ENCODE measurements at regions not wholly inside any gene's neighbourhood (a gene's known extent, or its start where the extent isn't known, plus 50 kb on each side); places are given as distances from the start of the nearest gene placed in this dataset.

DNA sequence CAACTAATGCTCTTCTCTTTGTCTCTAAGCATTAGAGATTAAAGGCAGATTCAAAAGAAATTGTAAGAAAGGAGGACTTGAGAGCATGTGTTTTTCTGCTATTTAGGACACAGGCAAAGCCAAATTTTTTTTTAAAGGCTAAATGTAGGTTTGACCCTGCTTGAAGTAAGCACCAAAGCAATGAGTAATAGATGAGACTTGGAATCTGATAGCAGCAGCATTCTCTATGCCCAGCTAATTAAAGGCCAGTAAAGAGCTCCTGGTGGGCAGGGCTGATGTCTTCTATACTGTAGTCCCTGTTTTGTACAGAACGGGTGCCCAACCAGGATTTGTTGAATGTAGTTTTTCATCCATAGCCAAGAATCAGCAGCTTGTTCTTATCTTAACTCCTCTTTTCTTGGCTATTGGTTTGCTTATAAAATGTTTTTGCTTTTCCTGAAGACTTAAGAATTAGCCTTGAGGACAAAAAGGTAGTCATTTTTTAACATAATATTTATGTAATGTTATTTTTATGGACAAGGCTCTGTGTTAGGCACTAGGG is 179.6 kb downstream of the LMO4 start:
- no peak for DNase-seq (ENCODE audit: low read depth)

GRCh38 chr1:87510540-87510939 is 181.9 kb downstream of the LMO4 start:
- no peak for DNase-seq (ENCODE audit: low read depth)

DNA sequence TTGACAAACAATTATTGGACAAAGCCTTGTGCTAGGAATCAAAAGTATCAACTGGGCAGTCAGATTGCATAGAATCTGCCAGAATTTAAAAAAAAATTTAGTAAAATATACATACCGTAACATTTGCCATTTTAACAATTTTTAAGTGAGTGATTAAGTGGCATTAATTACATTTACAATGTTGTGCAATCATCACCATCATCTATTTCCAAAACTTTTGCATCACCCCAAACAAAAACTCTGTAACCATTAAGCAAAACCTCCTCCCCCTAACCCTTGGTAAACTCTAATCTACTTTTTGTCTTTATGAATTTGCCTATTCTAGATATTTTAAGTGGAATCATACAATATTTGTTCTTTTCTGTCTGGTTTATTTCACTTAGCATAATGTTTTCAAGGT is 182.8 kb downstream of the LMO4 start:
- DNase-seq (ENCODE audit: low read depth), result no peak

GRCh38 chr1:87512431-87512830 is 183.8 kb downstream of the LMO4 start:
- no peak for DNase-seq (ENCODE audit: low read depth)

GRCh38 chr1:87513255-87513654 is 184.6 kb downstream of the LMO4 start:
- no peak for DNase-seq (ENCODE audit: low read depth)

DNA sequence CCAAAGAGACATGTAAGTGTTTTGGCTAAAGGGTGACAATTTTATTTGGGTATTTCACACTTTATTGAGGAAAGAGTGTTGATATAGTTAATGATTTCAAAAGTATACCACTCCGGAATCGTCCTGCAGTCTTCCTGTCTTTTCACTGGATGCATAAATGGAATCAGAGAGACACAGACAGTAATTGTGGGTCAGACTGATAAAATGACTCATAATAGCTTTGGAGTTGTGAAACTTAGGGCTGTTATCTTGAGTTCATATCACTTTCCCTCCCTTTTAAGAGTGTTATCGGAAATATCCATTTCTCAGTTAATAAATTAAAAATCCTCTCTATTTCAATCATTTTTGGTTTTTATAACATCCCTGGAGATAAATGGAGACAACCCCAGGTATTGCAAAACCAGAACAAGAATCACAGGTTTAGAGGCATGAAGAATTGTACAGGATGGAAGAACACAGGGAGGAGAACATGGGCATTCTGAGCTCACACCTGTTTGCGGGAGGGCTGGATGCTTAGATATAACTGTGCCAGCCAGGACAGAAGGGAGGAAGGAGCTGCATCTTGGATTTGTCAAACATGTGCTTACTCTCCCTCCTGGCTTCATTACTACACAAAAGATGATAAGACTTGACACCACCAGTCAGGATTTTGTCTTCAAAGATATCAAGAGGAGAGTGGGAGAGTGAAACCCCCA is 185.4 kb downstream of the LMO4 start:
- no peak for DNase-seq (ENCODE audit: low read depth)

DNA sequence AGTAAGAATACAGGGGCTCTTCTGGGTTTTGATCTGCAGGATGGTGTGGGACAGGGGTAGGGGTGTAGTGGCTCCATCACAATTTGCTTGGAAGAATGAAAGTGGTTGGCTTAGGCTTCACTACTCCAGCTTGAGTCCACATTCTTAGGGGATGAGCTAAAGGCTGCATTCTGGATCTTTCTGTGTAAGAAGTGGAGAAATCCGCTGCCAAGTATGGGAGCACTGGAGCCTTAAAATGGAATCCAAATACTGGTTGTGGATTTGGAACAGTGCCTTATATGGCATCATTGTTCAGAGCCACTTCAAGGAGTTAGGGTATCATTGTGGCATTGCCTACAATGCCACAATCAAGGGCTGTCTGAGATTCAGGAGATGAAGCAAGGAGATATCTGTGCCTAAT is 187.1 kb downstream of the LMO4 start:
- no peak for DNase-seq (ENCODE audit: low read depth)

DNA sequence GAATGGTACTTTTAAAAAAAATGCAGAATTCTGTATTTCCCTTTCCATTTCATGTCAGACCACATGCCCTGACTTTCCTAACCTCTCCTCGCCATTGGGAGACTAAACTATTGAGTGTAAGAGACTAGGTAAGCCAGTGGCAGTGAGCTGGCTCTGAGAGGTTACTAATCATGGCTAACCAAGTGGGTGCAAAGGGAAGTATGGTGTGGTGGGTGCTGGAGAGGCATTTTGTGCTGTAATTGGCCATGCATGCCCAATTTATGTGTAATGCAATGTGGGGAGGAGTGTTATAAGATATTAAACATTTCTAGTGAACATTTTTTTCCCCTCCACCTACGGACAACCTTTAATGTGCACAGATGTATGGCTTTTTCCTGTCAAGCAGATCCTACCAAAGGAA is 190.1 kb downstream of the LMO4 start:
- DNase-seq (ENCODE audit: low read depth), result no peak

DNA sequence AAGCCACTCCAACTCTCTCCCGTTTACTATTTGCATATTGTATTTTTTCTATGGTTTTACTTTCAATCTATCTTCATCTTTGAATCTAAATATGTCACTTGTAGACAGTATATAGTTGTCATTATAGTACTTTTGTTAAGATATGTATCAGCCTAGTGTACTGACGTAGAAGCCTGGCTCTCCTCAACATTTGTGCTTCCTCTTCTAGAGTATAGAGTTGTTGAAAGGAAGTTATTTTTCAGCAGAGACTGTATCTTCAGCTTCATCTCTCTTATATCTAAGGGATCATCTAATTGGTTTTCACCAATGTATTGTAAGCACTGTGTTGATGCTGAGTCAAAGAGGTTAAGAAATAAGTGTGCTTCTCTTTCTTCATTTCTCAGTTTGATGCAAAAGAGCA is 192.8 kb downstream of the LMO4 start:
- DNase-seq (ENCODE audit: low read depth), result no peak

DNA sequence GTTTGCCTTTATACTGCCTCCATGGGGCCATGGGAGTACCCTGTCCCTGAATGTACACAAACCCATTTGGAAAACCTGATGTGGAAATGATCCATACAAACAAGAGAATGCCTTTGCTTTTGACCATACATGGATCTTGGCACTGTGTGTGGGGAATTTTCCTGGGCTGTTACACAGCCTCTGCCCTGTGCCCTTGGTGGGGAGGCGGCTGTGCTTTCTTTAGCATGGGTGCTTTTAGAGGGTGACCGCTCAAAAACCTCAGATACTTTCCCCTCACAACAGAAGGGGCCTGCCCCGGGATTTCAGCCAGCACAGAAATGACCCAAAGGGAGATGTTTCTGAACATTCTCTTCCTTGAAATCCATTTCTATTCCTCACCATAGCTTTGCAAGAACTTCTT is 194.8 kb downstream of the LMO4 start:
- DNase-seq (ENCODE audit: low read depth), result no peak

GRCh38 chr1:87524021-87524754 is 195.5 kb downstream of the LMO4 start:
- DNase-seq (ENCODE audit: low read depth), result no peak

DNA sequence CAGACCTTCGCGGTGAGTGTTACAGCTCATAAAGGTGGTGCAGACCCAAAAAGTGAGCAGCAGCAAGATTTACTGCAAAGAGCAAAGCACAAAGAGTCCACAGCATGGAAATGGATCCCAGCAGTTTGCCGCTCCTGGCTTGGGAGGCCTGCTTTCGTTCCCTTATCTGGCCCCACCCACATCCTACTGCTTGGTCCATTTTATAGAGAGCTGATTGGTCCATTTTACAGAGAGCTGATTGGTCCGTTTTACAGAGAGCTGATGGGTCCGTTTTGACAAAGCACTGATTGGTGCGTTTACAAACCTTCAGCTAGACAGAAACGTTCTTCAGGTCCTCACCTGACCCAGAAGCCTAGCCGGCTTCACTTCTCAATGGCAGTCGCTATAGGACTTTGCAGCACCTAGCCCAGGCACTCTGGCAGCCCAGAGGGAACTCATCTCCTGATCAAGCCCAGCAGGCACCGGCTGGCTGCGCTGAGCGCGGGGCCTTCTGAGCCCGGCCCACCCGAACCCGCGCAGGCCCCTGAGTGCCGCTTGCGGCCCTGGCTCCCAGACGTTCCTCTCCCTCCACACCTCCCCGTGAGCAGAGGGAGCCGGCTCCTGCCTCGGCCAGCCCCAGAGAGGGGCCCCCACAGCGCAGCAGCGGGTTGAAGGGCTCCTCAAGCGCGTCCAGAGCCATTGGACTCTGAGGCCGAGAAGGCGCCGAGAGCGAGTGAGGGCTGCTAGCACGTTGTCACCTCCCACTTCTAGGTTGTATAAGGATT is 200.3 kb downstream of the LMO4 start:
- no peak for DNase-seq (ENCODE audit: low read depth)

GRCh38 chr1:87530042-87530807 is 201.5 kb downstream of the LMO4 start:
- DNase-seq (ENCODE audit: low read depth), result no peak

DNA sequence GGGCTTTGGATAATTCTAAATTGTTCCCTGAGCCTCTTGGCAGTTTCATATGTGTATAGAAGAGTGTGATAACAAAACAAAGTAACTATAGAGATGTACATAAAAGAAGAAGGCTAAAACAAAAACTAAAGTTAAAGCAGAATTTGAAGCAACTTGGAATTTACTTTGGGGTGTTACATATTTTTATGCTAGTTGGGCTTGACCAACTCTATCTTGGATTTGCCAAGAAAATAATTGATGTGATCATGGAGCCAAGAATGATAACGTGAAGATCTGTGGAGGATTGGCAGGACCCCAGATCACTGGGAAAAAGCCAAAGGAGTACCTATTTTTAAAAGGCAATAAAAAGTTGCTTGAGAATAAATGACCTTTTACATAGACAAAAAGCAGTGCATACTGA is 206.9 kb downstream of the LMO4 start:
- no peak for DNase-seq (ENCODE audit: low read depth)

DNA sequence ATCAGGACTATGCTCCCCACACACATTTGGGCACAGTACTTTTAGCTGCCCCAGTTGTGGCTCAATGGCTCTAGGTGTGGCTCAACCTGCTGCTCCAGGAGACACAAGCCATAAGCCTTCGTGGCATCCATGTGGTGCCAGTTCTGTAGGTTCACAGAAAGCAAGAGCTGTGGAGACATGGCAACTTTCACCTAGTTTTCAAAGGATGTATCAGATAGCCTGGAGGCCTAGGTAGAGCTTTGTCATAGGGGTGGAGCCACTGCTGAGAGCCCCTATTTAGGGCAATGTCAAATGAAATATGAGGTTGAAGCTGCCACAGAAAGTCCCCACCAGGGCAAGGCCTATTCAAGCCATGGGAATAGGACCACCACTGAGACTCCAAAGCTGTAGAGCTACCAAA is 210.5 kb downstream of the LMO4 start:
- DNase-seq (ENCODE audit: low read depth), result no peak

GRCh38 chr1:87542697-87543096 is 214.0 kb downstream of the LMO4 start:
- no peak for DNase-seq (ENCODE audit: low read depth)

- no peak for DNase-seq (ENCODE audit: low read depth)
These were observed 221.1 kb downstream of the LMO4 start for GRCh38 chr1:87549738-87550137.

GRCh38 chr1:87553511-87553910 is 224.8 kb downstream of the LMO4 start:
- DNase-seq (ENCODE audit: low read depth), result no peak

GRCh38 chr1:87555366-87555765 is 226.7 kb downstream of the LMO4 start:
- DNase-seq (ENCODE audit: low read depth), result no peak

DNA sequence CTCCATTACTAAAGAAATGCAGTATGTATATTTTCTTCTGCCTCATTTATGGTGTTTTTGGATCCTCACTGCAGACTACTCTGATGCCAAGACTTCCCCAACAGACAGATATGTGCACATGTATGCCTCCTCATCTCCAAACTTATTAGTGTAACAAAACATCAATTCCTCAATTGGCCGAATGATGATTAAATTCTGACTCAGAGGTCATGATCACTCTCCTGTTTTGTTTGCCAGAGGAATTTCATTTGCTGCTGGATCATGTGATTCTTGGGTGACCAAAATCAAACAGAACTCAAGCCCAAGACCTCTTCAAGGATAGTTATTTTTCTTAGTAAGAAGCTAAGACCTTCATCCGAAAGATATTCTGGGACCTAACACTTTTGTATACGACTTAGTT is 227.6 kb downstream of the LMO4 start:
- DNase-seq (ENCODE audit: low read depth), result no peak

GRCh38 chr1:87558921-87559320 is 230.2 kb downstream of the LMO4 start:
- DNase-seq (ENCODE audit: low read depth), result no peak

DNA sequence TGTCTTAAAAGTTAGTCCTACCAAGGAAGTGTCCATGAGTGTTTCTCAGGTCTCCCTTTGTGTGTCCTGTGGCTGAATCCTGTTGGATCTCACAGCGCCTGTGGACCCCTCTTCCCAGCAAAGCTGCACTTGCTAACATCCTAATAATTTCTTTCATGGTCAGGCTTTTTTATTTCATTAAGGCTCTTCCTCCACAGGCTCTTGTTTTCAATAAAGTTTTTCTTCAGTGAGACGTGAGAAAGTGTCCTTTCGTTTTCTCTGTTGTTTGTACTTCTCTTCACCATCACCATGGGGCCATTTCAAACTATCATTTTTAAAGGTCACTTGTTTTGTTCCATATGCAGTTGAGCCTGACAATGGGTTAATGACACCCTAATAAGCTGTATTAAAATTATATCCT is 231.5 kb downstream of the LMO4 start:
- no peak for DNase-seq (ENCODE audit: low read depth)
